ENCODE measurements at regions not wholly inside any gene's neighbourhood (a gene's known extent, or its start where the extent isn't known, plus 50 kb on each side); places are given as distances from the start of the nearest gene placed in this dataset.
"Not testable (repeated sequence)": the region's sequence is repeated elsewhere in the genome, so short reads cannot be mapped to it uniquely, and the experiment has no call there.

DNA sequence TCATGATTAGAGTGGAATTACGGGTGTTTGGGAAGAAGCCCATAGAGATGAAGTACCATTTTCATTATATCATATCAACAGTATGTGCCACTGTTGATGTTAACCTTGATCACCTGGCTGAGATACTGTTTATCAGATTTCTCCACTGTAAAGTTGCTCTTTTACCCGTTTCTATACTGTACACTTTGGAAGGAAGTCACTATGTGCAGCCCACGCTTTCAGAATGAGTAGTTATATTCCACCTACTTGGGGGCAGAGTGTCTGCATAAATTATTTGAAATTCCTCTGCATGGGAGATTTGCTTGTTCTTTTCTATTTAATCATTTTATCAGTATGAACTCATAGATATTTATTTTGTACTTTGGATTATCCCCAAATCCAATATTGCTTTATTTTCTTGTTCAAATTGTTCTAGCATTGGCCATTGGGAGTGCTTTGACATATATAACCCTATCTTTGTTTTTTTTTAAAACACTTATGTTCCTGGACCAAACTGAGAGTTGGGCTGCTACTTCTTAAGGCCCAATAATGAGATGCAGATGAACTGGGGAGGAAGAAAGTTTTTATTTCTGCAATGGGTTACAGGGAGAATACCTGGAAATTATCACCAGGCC lies 69.4 kb upstream of the NUTM2F start:
- TF ChIP-seq POLR2A (IDR thresholded peaks at IDR 0.05): not testable (repeated sequence)
- TF ChIP-seq, protein P1, sequence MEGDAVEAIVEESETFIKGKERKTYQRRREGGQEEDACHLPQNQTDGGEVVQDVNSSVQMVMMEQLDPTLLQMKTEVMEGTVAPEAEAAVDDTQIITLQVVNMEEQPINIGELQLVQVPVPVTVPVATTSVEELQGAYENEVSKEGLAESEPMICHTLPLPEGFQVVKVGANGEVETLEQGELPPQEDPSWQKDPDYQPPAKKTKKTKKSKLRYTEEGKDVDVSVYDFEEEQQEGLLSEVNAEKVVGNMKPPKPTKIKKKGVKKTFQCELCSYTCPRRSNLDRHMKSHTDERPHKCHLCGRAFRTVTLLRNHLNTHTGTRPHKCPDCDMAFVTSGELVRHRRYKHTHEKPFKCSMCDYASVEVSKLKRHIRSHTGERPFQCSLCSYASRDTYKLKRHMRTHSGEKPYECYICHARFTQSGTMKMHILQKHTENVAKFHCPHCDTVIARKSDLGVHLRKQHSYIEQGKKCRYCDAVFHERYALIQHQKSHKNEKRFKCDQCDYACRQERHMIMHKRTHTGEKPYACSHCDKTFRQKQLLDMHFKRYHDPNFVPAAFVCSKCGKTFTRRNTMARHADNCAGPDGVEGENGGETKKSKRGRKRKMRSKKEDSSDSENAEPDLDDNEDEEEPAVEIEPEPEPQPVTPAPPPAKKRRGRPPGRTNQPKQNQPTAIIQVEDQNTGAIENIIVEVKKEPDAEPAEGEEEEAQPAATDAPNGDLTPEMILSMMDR (IDR thresholded peaks at IDR 0.05): not testable (repeated sequence)

Measured in right lobe of liver (tissue), 4 donors.